Nephron progenitor cell (in vitro differentiated cells): ENCODE measurements at regions not wholly inside any gene's neighbourhood (a gene's known extent, or its start where the extent isn't known, plus 50 kb on each side); places are given as distances from the start of the nearest gene placed in this dataset.

Experiments
- DNase-seq: peaks from one replicate; pipeline ENCODE4 v3.0.0; 2021
- H3K27ac Mint-ChIP-seq: 2 replicates; pipeline ENCODE4 v1.8.0; 2021; ENCODE audit warnings: mild to moderate bottlenecking, moderate library complexity, mixed read lengths
- H3K27me3 Mint-ChIP-seq: 2 replicates; pipeline ENCODE4 v1.8.0; 2021; ENCODE audit warnings: mild to moderate bottlenecking, low read depth, mixed read lengths; ENCODE audit not compliant: poor library complexity
- H3K36me3 Mint-ChIP-seq: 2 replicates; pipeline ENCODE4 v1.8.0; 2021; ENCODE audit warnings: low read depth, mixed read lengths
- H3K4me1 Mint-ChIP-seq: 2 replicates; pipeline ENCODE4 v1.8.0; 2021; ENCODE audit warnings: mixed read lengths
- H3K4me3 Mint-ChIP-seq: 2 replicates; pipeline ENCODE4 v1.8.0; 2021; ENCODE audit warnings: mild to moderate bottlenecking, moderate library complexity, mixed read lengths
- H3K9me3 Mint-ChIP-seq: 2 replicates; pipeline ENCODE4 v1.8.0; 2021; ENCODE audit warnings: mild to moderate bottlenecking, moderate library complexity, mixed read lengths
- TF ChIP-seq, protein P1 (sequence below): fragments of 200-600 bp; sonication (generic); IDR thresholded peaks from 2 replicates; pipeline ENCODE4 v1.5.0; 2021; ENCODE audit warnings: antibody characterized with exemption

DNA sequence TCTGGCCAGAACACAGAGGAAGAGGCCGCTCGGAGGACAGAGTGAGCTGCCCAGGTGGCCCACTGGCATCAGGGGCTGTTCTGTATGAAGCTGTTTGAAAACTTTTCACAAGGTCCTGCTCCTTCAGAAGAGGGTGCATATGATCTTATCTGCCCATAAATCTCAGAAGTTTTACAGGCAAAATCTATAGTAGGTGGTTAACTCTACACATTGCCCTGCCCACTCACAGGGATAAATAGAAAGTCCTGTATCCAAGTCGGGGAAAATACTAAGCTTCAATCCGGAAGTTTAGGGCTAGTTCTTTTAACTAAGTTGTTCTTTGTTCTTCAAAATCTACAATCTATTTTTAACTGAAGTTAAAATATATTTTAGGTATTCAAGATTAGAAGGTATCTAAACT is 233.7 kb downstream of the FOXA2 start:
- no peaks in the 10 kb centered on the region for H3K36me3 Mint-ChIP-seq
- peaks cover 8% of the 10 kb centered on the region for H3K27me3 Mint-ChIP-seq
- DNase-seq: no peak
- no peak overlapping the region for H3K4me3 Mint-ChIP-seq
- H3K9me3 Mint-ChIP-seq: peaks cover 5% of the 10 kb centered on the region
- TF ChIP-seq, protein P1, sequence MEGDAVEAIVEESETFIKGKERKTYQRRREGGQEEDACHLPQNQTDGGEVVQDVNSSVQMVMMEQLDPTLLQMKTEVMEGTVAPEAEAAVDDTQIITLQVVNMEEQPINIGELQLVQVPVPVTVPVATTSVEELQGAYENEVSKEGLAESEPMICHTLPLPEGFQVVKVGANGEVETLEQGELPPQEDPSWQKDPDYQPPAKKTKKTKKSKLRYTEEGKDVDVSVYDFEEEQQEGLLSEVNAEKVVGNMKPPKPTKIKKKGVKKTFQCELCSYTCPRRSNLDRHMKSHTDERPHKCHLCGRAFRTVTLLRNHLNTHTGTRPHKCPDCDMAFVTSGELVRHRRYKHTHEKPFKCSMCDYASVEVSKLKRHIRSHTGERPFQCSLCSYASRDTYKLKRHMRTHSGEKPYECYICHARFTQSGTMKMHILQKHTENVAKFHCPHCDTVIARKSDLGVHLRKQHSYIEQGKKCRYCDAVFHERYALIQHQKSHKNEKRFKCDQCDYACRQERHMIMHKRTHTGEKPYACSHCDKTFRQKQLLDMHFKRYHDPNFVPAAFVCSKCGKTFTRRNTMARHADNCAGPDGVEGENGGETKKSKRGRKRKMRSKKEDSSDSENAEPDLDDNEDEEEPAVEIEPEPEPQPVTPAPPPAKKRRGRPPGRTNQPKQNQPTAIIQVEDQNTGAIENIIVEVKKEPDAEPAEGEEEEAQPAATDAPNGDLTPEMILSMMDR: no peak
- no peaks in the 10 kb centered on the region for H3K4me1 Mint-ChIP-seq
- no peak overlapping the region for H3K27ac Mint-ChIP-seq

DNA sequence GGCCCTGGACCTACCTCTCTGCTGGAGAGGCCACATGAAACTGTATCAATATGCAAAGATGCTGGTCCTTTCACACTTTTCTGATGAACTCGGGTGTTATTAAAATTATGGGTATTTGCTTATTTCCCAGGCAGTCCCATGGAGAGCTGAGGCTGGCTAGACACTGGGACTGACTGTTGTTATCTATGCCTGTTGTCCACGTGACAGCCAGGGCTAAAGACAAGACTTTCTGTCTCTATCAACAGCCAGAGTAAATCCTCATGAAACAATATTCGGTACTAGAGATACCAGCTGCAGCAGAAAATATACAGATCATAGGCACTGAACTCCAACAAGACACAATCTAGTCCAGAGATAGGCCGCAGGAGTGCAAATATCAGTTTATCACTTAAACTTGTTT is 236.4 kb downstream of the FOXA2 start:
- H3K27ac Mint-ChIP-seq: no peak overlapping the region
- TF ChIP-seq, protein P1: no peak
- H3K36me3 Mint-ChIP-seq: no peaks in the 10 kb centered on the region
- no peak overlapping the region for H3K4me3 Mint-ChIP-seq
- no peak for DNase-seq
- H3K9me3 Mint-ChIP-seq: no peaks in the 10 kb centered on the region
- peaks cover 10% of the 10 kb centered on the region for H3K27me3 Mint-ChIP-seq
- no peaks in the 10 kb centered on the region for H3K4me1 Mint-ChIP-seq

DNA sequence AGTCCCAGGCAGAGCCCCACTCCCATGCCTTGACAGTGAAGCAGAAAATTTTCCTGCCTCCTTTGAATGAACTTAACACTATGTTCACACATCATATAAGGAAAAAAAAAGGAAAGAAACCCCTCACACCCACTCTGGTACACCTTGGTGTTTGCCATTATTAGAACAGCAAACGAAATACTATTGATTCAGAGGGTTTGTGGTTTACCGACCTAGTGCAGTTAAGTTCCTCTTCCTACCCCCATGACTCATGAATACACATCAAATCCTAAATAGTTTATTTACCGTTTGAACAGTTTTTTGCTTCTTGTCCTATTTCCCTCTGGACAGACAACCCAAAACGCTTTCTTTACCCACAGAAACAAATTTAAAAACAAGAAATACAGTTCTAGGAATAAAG is 237.7 kb downstream of the FOXA2 start:
- Mint-ChIP-seq H3K4me1 (no peaks in the 10 kb centered on the region), H3K36me3 (no peaks in the 10 kb centered on the region), H3K27me3 (peaks cover 17% of the 10 kb centered on the region), H3K9me3 (no peaks in the 10 kb centered on the region), H3K4me3 (no peak overlapping the region), H3K27ac (no peak overlapping the region)
- DNase-seq: no peak
- TF ChIP-seq, protein P1: no peak

DNA sequence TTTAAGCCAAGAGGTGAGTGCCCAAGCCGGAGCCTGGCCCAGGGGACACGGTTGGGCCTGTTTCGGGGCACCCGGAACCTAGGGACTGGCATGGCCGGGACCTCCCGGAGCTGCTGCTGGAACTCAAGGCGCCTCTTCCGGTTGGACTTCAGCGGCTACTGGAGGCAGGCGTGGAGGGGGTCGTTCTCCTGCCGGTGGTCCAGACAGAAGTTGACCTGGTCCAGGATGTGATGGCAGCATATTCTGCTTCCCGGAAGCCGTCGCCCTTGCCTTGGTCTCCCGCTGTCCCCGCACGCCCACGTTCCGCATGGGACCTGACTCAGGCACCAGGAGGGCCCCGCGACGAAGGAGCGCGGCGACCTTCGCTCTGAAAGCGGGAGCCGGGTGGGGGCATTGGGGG is 240.8 kb downstream of the FOXA2 start:
- Mint-ChIP-seq H3K4me1 (peaks cover 7% of the 10 kb centered on the region), H3K27me3 (peaks cover 14% of the 10 kb centered on the region), H3K36me3 (no peaks in the 10 kb centered on the region), H3K4me3 (no peak overlapping the region), H3K27ac (no peak overlapping the region), H3K9me3 (no peaks in the 10 kb centered on the region)
- TF ChIP-seq, protein P1: no peak
- DNase-seq: no peak

DNA sequence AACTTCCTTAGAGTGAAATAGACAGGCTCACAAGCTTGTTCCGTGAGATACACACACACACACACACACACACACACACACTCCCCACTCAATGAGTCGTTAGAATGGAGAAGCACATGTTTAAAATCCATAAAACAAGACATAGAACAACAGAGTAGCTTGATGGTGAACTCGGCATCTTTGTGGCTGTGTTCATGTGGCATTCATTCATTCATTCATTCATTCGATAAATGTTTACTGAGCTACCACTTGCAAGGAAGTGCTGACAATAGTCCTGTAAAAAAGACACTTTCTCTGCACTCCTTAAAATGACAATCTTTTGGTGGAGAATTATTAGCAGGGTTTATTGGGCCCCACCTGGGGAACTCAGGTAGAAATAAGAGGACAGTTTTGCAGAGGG is 242.0 kb downstream of the FOXA2 start:
- no peaks in the 10 kb centered on the region for H3K9me3 Mint-ChIP-seq
- TF ChIP-seq, protein P1: no peak

DNA sequence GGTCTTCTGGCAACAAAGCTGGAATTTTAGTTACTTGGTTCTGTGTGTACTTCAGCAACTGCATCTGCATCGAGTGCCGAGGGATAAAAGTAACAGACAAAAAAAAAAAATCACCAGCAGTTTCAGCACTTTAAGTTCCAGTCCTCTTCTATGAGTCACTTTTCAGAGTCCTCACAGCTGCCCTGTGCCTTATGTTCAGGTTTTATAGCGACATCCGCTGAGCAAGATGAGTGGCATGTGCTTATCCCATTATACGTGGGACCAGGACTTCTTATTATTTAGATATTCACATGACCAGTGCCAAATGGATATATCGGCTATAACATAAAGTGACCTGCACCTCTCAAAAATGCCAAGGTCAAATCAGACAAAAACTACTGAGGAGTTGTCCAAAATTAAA is 242.9 kb downstream of the FOXA2 start:
- H3K4me3 Mint-ChIP-seq: no peak overlapping the region
- no peaks in the 10 kb centered on the region for H3K36me3 Mint-ChIP-seq
- no peak overlapping the region for H3K27ac Mint-ChIP-seq
- H3K27me3 Mint-ChIP-seq: peaks cover 29% of the 10 kb centered on the region
- H3K4me1 Mint-ChIP-seq: peaks cover 7% of the 10 kb centered on the region
- no peak for DNase-seq
- no peaks in the 10 kb centered on the region for H3K9me3 Mint-ChIP-seq
- TF ChIP-seq, protein P1: no peak

More for the DNA sequence above, 242.0 kb downstream of the FOXA2 start:
- DNase-seq: no peak
- Mint-ChIP-seq H3K27me3 (peaks cover 23% of the 10 kb centered on the region), H3K4me3 (no peak overlapping the region), H3K4me1 (peaks cover 7% of the 10 kb centered on the region), H3K36me3 (no peaks in the 10 kb centered on the region), H3K27ac (no peak overlapping the region)
